Panc1 (cell line): ENCODE measurements at regions not wholly inside any gene's neighbourhood (a gene's known extent, or its start where the extent isn't known, plus 50 kb on each side); places are given as distances from the start of the nearest gene placed in this dataset.

ENCODE experiments used
- POLR2AphosphoS5 ChIP-seq: IDR thresholded peaks from 2 replicates; pipeline ENCODE4 v1.6.1; 2012; ENCODE audit warnings: mild to moderate bottlenecking, low read depth, low read length, moderate library complexity
- TF ChIP-seq, protein P1 (sequence below), 2 experiments: IDR thresholded peaks; 2 replicates each; pipeline ENCODE4 v1.6.1; 2011 to 2012; ENCODE audit warnings: low read depth in 2 of 2, control low read depth in 1 of 2, low read length in 1 of 2, mild to moderate bottlenecking in 1 of 2, moderate library complexity in 1 of 2; ENCODE audit not compliant: insufficient read depth in 1 of 2
- TF ChIP-seq, protein P2 (sequence below): fragments of 450-650 bp; IDR thresholded peaks from 2 replicates; pipeline ENCODE4 v1.5.1; 2017; ENCODE audit warnings: mild to moderate bottlenecking

DNA sequence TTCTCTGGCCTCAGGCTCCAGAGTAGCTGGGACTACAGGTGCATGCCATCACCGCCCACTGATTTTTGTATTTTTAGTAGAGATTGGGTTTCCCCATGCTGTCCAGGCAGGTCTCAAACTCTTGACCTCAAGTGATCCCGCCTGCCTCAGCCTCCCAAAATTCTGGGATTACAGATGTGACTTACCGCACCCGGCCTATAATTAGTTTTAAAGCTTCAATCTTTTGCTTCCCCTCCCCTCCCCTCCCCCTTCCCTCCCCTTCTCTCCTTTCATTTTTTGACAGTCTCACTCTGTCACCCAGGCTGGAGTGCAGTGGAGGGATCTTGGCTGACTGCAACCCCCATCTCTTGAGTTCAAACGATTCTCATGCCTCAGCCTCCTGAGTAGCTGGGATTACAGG lies 433.3 kb upstream of the EDIL3 start:
- TF ChIP-seq, protein P1, sequence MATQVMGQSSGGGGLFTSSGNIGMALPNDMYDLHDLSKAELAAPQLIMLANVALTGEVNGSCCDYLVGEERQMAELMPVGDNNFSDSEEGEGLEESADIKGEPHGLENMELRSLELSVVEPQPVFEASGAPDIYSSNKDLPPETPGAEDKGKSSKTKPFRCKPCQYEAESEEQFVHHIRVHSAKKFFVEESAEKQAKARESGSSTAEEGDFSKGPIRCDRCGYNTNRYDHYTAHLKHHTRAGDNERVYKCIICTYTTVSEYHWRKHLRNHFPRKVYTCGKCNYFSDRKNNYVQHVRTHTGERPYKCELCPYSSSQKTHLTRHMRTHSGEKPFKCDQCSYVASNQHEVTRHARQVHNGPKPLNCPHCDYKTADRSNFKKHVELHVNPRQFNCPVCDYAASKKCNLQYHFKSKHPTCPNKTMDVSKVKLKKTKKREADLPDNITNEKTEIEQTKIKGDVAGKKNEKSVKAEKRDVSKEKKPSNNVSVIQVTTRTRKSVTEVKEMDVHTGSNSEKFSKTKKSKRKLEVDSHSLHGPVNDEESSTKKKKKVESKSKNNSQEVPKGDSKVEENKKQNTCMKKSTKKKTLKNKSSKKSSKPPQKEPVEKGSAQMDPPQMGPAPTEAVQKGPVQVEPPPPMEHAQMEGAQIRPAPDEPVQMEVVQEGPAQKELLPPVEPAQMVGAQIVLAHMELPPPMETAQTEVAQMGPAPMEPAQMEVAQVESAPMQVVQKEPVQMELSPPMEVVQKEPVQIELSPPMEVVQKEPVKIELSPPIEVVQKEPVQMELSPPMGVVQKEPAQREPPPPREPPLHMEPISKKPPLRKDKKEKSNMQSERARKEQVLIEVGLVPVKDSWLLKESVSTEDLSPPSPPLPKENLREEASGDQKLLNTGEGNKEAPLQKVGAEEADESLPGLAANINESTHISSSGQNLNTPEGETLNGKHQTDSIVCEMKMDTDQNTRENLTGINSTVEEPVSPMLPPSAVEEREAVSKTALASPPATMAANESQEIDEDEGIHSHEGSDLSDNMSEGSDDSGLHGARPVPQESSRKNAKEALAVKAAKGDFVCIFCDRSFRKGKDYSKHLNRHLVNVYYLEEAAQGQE (IDR thresholded peaks at IDR 0.05; ENCODE audit: insufficient read depth in 1 of 2, low read depth in 2 of 2, low read length in 1 of 2): no peak
- TF ChIP-seq, protein P2, sequence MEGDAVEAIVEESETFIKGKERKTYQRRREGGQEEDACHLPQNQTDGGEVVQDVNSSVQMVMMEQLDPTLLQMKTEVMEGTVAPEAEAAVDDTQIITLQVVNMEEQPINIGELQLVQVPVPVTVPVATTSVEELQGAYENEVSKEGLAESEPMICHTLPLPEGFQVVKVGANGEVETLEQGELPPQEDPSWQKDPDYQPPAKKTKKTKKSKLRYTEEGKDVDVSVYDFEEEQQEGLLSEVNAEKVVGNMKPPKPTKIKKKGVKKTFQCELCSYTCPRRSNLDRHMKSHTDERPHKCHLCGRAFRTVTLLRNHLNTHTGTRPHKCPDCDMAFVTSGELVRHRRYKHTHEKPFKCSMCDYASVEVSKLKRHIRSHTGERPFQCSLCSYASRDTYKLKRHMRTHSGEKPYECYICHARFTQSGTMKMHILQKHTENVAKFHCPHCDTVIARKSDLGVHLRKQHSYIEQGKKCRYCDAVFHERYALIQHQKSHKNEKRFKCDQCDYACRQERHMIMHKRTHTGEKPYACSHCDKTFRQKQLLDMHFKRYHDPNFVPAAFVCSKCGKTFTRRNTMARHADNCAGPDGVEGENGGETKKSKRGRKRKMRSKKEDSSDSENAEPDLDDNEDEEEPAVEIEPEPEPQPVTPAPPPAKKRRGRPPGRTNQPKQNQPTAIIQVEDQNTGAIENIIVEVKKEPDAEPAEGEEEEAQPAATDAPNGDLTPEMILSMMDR: no peak
- TF ChIP-seq POLR2AphosphoS5: no peak
